ENCODE measurements at regions not wholly inside any gene's neighbourhood (a gene's known extent, or its start where the extent isn't known, plus 50 kb on each side); places are given as distances from the start of the nearest gene placed in this dataset.

GRCh38 chr3:45277636-45278035 is 51.5 kb upstream of the TMEM158 start:
- no peak for ATAC-seq
- no peak for DNase-seq (ENCODE audit: low spot score)

- no peak for ATAC-seq
Observed at GRCh38 chr3:45280232-45280631, 54.1 kb upstream of the TMEM158 start.

GRCh38 chr3:45280971-45281370 is 54.9 kb upstream of the TMEM158 start:
- ATAC-seq (no peak), DNase-seq (ENCODE audit: low spot score) (no peak)

More at GRCh38 chr3:45280232-45280631, 54.1 kb upstream of the TMEM158 start:
- no peak for DNase-seq (ENCODE audit: low spot score)

GRCh38 chr3:45283471-45283870 is 57.4 kb upstream of the TMEM158 start:
- ATAC-seq: no peak
- no peak for DNase-seq (ENCODE audit: low spot score)

GRCh38 chr3:45297331-45297730 is 71.2 kb upstream of the TMEM158 start:
- no peak for DNase-seq (ENCODE audit: low spot score)
- ATAC-seq: no peak

- ATAC-seq: no peak
- DNase-seq (ENCODE audit: low spot score): no peak
Observed at GRCh38 chr3:45302470-45302869, 76.4 kb upstream of the TMEM158 start.

GRCh38 chr3:45306406-45307008 is 80.4 kb upstream of the TMEM158 start:
- no peak for DNase-seq (ENCODE audit: low spot score)
- no peak for ATAC-seq

GRCh38 chr3:45309876-45310275 is 78.5 kb upstream of the LARS2 start:
- DNase-seq (ENCODE audit: low spot score) (no peak), ATAC-seq (no peak)

GRCh38 chr3:45311327-45311726 is 77.0 kb upstream of the LARS2 start:
- ATAC-seq: no peak
- peak; percentile 27 for DNase-seq (ENCODE audit: low spot score)

GRCh38 chr3:45311953-45312801 is 76.2 kb upstream of the LARS2 start:
- ATAC-seq (no peak), DNase-seq (ENCODE audit: low spot score) (no peak)

- DNase-seq (ENCODE audit: low spot score) (no peak), ATAC-seq (no peak)
Observed at GRCh38 chr3:45312836-45313493, 75.4 kb upstream of the LARS2 start.

GRCh38 chr3:45313743-45314403 is 74.5 kb upstream of the LARS2 start:
- ATAC-seq: no peak
- peak; percentile 12 for DNase-seq (ENCODE audit: low spot score)

- ATAC-seq (no peak), DNase-seq (ENCODE audit: low spot score) (peak; percentile 32)
Observed at GRCh38 chr3:45317710-45318109, 70.7 kb upstream of the LARS2 start.

- ATAC-seq (no peak), DNase-seq (ENCODE audit: low spot score) (no peak)
Observed at GRCh38 chr3:45318689-45319088, 69.7 kb upstream of the LARS2 start.

- ATAC-seq: no peak
- DNase-seq (ENCODE audit: low spot score): peak; percentile 21
Observed at GRCh38 chr3:45319231-45319995, 69.0 kb upstream of the LARS2 start.

- DNase-seq (ENCODE audit: low spot score) (peak; percentile 18), ATAC-seq (no peak)
Observed at GRCh38 chr3:45319996-45320305, 68.4 kb upstream of the LARS2 start.

GRCh38 chr3:45320986-45321385 is 67.4 kb upstream of the LARS2 start:
- DNase-seq (ENCODE audit: low spot score): peak; percentile 11
- no peak for ATAC-seq

- no peak for DNase-seq (ENCODE audit: low spot score)
Observed at GRCh38 chr3:45321607-45322391, 66.6 kb upstream of the LARS2 start.

GRCh38 chr3:45322616-45323015 is 65.8 kb upstream of the LARS2 start:
- ATAC-seq (no peak), DNase-seq (ENCODE audit: low spot score) (no peak)

More at GRCh38 chr3:45321607-45322391, 66.6 kb upstream of the LARS2 start:
- ATAC-seq: no peak

GRCh38 chr3:45325676-45326075 is 62.7 kb upstream of the LARS2 start:
- no peak for ATAC-seq
- DNase-seq (ENCODE audit: low spot score): no peak
